Neural cell (in vitro differentiated cells): ENCODE measurements at regions not wholly inside any gene's neighbourhood (a gene's known extent, or its start where the extent isn't known, plus 50 kb on each side); places are given as distances from the start of the nearest gene placed in this dataset.
"Not testable (repeated sequence)": the region's sequence is repeated elsewhere in the genome, so short reads cannot be mapped to it uniquely, and the experiment has no call there.

Experiments used
- H2AFZ ChIP-seq: fragments of 200-600, 300-800 bp; sonication (generic), shearing (Covaris generic); 2 replicates; pipeline ENCODE4 v1.6.0; 2014; ENCODE audit warnings: low read depth, mild to moderate bottlenecking, antibody characterized with exemption, low read length, moderate library complexity
- H3F3A ChIP-seq: fragments of 200-600 bp; shearing (Covaris generic); 2 replicates; pipeline ENCODE4 v1.6.1; 2016; ENCODE audit warnings: mild to moderate bottlenecking, moderate library complexity, mixed read lengths, antibody characterized with exemption, low read length; ENCODE audit not compliant: insufficient read depth, poor library complexity, severe bottlenecking
- H3K27ac ChIP-seq: fragments of 200-600, 300-800 bp; sonication (generic), shearing (Covaris generic); 2 replicates; pipeline ENCODE4 v1.5.1; 2014; ENCODE audit warnings: mild to moderate bottlenecking, low read length, moderate library complexity
- H3K27me3 ChIP-seq: fragments of 300-800, 200-600 bp; sonication (generic), shearing (Covaris generic); 2 replicates; pipeline ENCODE4 v1.6.0; 2014; ENCODE audit warnings: mild to moderate bottlenecking, low read depth, low read length, moderate library complexity; ENCODE audit not compliant: insufficient read depth
- H3K36me3 ChIP-seq: fragments of 300-800, 200-600 bp; sonication (generic), shearing (Covaris generic); 2 replicates; pipeline ENCODE4 v1.5.1; 2014; ENCODE audit warnings: mild to moderate bottlenecking, antibody characterized with exemption, low read length, moderate library complexity; ENCODE audit not compliant: insufficient read depth
- H3K4me2 ChIP-seq: fragments of 300-800, 200-600 bp; sonication (generic), shearing (Covaris generic); 2 replicates; pipeline ENCODE4 v1.6.0; 2014; ENCODE audit warnings: mild to moderate bottlenecking, low read length
- H3K4me3 ChIP-seq: fragments of 300-800, 200-600 bp; sonication (generic), shearing (Covaris generic); 2 replicates; pipeline ENCODE4 v1.5.1; 2014; ENCODE audit warnings: mild to moderate bottlenecking, low read length, moderate library complexity
- H3K79me2 ChIP-seq: fragments of 200-600 bp; shearing (Covaris generic); replicated peaks from 2 replicates; pipeline ENCODE4 v1.6.0; 2014; ENCODE audit warnings: mild to moderate bottlenecking, low read length, moderate library complexity; ENCODE audit not compliant: insufficient read depth
- H3K9ac ChIP-seq: fragments of 300-800, 200-600 bp; sonication (generic), shearing (Covaris generic); 2 replicates; pipeline ENCODE4 v1.6.1; 2016; ENCODE audit warnings: mild to moderate bottlenecking, low read length, mixed read lengths
- H3K9me2 ChIP-seq: fragments of 200-600 bp; shearing (Covaris generic); 2 replicates; pipeline ENCODE4 v1.6.1; 2016; ENCODE audit warnings: mild to moderate bottlenecking, low read length, mixed read lengths; ENCODE audit not compliant: insufficient read depth
- H3K9me3 ChIP-seq: fragments of 200-600, 300-800 bp; sonication (generic), shearing (Covaris generic); 2 replicates; pipeline ENCODE4 v1.6.1; 2016; ENCODE audit warnings: mild to moderate bottlenecking, mixed run types, low read length, moderate library complexity, mixed read lengths
- H4K20me1 ChIP-seq: fragments of 200-600 bp; shearing (Covaris generic); 2 replicates; pipeline ENCODE4 v1.6.1; 2016; ENCODE audit warnings: mild to moderate bottlenecking, mixed run types; ENCODE audit not compliant: insufficient read depth
- EP300 ChIP-seq: fragments of 450-650 bp; conservative IDR thresholded peaks from 2 replicates; pipeline ENCODE4 v1.6.1; 2014; ENCODE audit warnings: antibody characterized with exemption, mild to moderate bottlenecking, moderate library complexity; ENCODE audit not compliant: poor library complexity, severe bottlenecking
- EZH2 ChIP-seq: fragments of 200-600, 300-800 bp; shearing (Covaris generic), sonication (generic); IDR thresholded peaks from 2 replicates; pipeline ENCODE4 v1.6.1; 2014; ENCODE audit warnings: antibody characterized with exemption, low read length, borderline replicate concordance, mild to moderate bottlenecking; ENCODE audit not compliant: insufficient read depth, poor library complexity, severe bottlenecking
- MXI1 ChIP-seq: fragments of 450-650 bp; conservative IDR thresholded peaks from 2 replicates; pipeline ENCODE4 v1.6.1; 2014; ENCODE audit warnings: antibody characterized with exemption, mild to moderate bottlenecking; ENCODE audit not compliant: poor library complexity, severe bottlenecking
- POLR2AphosphoS5 ChIP-seq: IDR thresholded peaks from 2 replicates; pipeline ENCODE4 v1.6.1; 2012
- RAD21 ChIP-seq: fragments of 450-650 bp; conservative IDR thresholded peaks from 2 replicates; pipeline ENCODE4 v1.6.1; 2014; ENCODE audit warnings: antibody characterized with exemption, mild to moderate bottlenecking, moderate library complexity
- SMC3 ChIP-seq: fragments of 450-650 bp; conservative IDR thresholded peaks from 2 replicates; pipeline ENCODE4 v1.6.1; 2014; ENCODE audit warnings: antibody characterized with exemption, mild to moderate bottlenecking, moderate library complexity; ENCODE audit not compliant: poor library complexity
- TAF1 ChIP-seq: IDR thresholded peaks from 2 replicates; pipeline ENCODE4 v1.6.1; 2012; ENCODE audit warnings: low read depth
- TF ChIP-seq, protein P1 (sequence below): fragments of 450-650 bp; IDR thresholded peaks from 2 replicates; pipeline ENCODE4 v1.5.1; 2014; ENCODE audit warnings: antibody characterized with exemption, mild to moderate bottlenecking, moderate library complexity; ENCODE audit not compliant: poor library complexity, severe bottlenecking
- TF ChIP-seq, protein P2 (sequence below): IDR thresholded peaks from 2 replicates; pipeline ENCODE4 v1.6.1; 2012; ENCODE audit warnings: borderline replicate concordance

DNA sequence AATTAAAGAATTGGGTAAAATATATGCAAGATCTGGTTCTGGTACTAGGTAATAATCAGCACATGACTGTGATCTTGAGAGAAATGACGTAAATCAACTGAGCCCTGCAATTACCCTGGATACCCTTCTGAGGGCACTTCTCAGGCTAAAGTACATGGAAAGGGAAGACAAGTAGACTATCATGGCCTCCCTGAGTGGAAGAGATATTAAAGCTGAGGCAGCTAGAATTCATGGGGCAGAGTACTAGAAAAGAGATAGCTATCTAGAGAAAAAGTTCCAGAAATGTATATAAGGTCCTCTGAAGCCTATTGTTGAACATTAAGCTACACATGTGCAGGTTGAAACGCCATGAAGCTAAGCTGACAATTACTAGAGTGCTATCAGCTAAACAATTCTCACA is 249.6 kb downstream of the NKX6-1 start:
- H3K4me3 ChIP-seq, result no peak overlapping the region
- H3F3A ChIP-seq, result no peaks in the 10 kb centered on the region
- no peak overlapping the region for H3K4me2 ChIP-seq
- no peak overlapping the region for H3K9ac ChIP-seq
- H3K9me3 ChIP-seq, result no peaks in the 10 kb centered on the region
- TF ChIP-seq RAD21, result no peak
- no peak for TF ChIP-seq MXI1
- no peak for TF ChIP-seq EZH2
- TF ChIP-seq, protein P1, sequence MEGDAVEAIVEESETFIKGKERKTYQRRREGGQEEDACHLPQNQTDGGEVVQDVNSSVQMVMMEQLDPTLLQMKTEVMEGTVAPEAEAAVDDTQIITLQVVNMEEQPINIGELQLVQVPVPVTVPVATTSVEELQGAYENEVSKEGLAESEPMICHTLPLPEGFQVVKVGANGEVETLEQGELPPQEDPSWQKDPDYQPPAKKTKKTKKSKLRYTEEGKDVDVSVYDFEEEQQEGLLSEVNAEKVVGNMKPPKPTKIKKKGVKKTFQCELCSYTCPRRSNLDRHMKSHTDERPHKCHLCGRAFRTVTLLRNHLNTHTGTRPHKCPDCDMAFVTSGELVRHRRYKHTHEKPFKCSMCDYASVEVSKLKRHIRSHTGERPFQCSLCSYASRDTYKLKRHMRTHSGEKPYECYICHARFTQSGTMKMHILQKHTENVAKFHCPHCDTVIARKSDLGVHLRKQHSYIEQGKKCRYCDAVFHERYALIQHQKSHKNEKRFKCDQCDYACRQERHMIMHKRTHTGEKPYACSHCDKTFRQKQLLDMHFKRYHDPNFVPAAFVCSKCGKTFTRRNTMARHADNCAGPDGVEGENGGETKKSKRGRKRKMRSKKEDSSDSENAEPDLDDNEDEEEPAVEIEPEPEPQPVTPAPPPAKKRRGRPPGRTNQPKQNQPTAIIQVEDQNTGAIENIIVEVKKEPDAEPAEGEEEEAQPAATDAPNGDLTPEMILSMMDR, result no peak
- TF ChIP-seq, protein P2, sequence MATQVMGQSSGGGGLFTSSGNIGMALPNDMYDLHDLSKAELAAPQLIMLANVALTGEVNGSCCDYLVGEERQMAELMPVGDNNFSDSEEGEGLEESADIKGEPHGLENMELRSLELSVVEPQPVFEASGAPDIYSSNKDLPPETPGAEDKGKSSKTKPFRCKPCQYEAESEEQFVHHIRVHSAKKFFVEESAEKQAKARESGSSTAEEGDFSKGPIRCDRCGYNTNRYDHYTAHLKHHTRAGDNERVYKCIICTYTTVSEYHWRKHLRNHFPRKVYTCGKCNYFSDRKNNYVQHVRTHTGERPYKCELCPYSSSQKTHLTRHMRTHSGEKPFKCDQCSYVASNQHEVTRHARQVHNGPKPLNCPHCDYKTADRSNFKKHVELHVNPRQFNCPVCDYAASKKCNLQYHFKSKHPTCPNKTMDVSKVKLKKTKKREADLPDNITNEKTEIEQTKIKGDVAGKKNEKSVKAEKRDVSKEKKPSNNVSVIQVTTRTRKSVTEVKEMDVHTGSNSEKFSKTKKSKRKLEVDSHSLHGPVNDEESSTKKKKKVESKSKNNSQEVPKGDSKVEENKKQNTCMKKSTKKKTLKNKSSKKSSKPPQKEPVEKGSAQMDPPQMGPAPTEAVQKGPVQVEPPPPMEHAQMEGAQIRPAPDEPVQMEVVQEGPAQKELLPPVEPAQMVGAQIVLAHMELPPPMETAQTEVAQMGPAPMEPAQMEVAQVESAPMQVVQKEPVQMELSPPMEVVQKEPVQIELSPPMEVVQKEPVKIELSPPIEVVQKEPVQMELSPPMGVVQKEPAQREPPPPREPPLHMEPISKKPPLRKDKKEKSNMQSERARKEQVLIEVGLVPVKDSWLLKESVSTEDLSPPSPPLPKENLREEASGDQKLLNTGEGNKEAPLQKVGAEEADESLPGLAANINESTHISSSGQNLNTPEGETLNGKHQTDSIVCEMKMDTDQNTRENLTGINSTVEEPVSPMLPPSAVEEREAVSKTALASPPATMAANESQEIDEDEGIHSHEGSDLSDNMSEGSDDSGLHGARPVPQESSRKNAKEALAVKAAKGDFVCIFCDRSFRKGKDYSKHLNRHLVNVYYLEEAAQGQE, result no peak
- TF ChIP-seq SMC3, result no peak
- no peak for TF ChIP-seq TAF1
- TF ChIP-seq EP300, result no peak
- no peak for TF ChIP-seq POLR2AphosphoS5
- H3K79me2 ChIP-seq, result no peaks in the 10 kb centered on the region
- H3K9me2 ChIP-seq, result no peaks in the 10 kb centered on the region
- H3K27me3 ChIP-seq, result no peaks in the 10 kb centered on the region
- H2AFZ ChIP-seq, result no peak overlapping the region
- no peak overlapping the region for H3K27ac ChIP-seq
- no peaks in the 10 kb centered on the region for H3K36me3 ChIP-seq
- H4K20me1 ChIP-seq, result no peaks in the 10 kb centered on the region

DNA sequence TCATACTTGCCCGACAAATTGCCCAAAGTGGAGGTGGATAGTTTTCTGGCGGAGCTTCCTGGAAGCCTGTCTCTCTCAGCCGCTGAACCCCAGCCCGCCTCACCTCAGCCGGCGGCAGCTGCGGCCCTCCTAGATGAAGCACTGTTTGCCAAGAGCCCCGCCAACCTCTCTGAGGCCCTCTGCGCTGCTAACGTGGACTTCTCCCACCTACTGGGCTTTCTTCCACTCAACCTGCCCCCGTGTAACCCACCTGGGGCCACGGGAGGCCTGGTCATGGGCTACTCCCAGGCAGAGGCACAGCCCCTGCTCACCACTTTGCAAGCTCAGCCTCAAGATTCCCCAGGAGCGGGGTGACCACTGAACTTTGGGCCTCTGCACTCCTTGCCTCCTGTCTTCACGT is 254.1 kb downstream of the NKX6-1 start:
- H3K27ac ChIP-seq, H3K4me2 ChIP-seq, H3K9ac ChIP-seq, H3K79me2 ChIP-seq, H3F3A ChIP-seq, H2AFZ ChIP-seq, H3K36me3 ChIP-seq, H4K20me1 ChIP-seq, H3K9me2 ChIP-seq, H3K27me3 ChIP-seq, H3K9me3 ChIP-seq, H3K4me3 ChIP-seq: not testable (repeated sequence)

- not testable (repeated sequence) for H3K9me2 ChIP-seq, H2AFZ ChIP-seq, H3K4me2 ChIP-seq, H3F3A ChIP-seq, H3K9me3 ChIP-seq, H3K27me3 ChIP-seq, H3K79me2 ChIP-seq, H3K9ac ChIP-seq, H3K27ac ChIP-seq, H3K4me3 ChIP-seq, H4K20me1 ChIP-seq, H3K36me3 ChIP-seq
Measured at GRCh38 chr4:84244346-84244801, 254.7 kb downstream of the NKX6-1 start.
